ENCODE measurements at regions not wholly inside any gene's neighbourhood (a gene's known extent, or its start where the extent isn't known, plus 50 kb on each side); places are given as distances from the start of the nearest gene placed in this dataset.

DNA sequence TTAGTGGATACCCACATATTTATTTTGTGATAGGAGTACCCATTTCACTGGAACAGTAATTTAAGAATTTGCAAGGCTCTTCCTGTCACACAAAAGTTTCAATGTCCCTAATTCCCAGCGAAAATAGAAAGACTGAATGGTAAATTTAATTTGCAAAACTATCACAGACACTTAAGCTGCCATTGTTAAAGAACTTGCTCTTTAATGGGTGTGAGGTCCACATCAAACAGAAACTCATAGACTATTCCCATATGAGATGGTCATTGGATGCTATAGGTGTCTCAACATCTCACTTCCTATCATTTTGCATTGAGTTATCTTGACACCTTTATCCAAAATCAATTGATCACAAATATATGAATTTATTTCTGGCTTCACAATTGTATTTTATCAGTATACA, 415.9 kb downstream of the GPAM start:
- TF ChIP-seq, protein P1, sequence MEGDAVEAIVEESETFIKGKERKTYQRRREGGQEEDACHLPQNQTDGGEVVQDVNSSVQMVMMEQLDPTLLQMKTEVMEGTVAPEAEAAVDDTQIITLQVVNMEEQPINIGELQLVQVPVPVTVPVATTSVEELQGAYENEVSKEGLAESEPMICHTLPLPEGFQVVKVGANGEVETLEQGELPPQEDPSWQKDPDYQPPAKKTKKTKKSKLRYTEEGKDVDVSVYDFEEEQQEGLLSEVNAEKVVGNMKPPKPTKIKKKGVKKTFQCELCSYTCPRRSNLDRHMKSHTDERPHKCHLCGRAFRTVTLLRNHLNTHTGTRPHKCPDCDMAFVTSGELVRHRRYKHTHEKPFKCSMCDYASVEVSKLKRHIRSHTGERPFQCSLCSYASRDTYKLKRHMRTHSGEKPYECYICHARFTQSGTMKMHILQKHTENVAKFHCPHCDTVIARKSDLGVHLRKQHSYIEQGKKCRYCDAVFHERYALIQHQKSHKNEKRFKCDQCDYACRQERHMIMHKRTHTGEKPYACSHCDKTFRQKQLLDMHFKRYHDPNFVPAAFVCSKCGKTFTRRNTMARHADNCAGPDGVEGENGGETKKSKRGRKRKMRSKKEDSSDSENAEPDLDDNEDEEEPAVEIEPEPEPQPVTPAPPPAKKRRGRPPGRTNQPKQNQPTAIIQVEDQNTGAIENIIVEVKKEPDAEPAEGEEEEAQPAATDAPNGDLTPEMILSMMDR (IDR thresholded peaks at IDR 0.05), result no peak
- TF ChIP-seq ERG (CRISPR knock-in tag; IDR thresholded peaks at IDR 0.05) (no peak), CREM (CRISPR knock-in tag; IDR thresholded peaks at IDR 0.05) (no peak), NR2C2 (CRISPR knock-in tag; IDR thresholded peaks at IDR 0.05) (no peak), ARID4B (CRISPR knock-in tag; IDR thresholded peaks at IDR 0.05; ENCODE audit: borderline replicate concordance) (no peak), USF2 (CRISPR knock-in tag; IDR thresholded peaks at IDR 0.05) (no peak), CBFB (CRISPR knock-in tag; IDR thresholded peaks at IDR 0.05; ENCODE audit: low read depth) (no peak)
- TF ChIP-seq, protein P2, sequence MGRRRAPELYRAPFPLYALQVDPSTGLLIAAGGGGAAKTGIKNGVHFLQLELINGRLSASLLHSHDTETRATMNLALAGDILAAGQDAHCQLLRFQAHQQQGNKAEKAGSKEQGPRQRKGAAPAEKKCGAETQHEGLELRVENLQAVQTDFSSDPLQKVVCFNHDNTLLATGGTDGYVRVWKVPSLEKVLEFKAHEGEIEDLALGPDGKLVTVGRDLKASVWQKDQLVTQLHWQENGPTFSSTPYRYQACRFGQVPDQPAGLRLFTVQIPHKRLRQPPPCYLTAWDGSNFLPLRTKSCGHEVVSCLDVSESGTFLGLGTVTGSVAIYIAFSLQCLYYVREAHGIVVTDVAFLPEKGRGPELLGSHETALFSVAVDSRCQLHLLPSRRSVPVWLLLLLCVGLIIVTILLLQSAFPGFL (CRISPR knock-in tag; IDR thresholded peaks at IDR 0.05; ENCODE audit: borderline replicate concordance), result no peak
- TF ChIP-seq, protein P3, sequence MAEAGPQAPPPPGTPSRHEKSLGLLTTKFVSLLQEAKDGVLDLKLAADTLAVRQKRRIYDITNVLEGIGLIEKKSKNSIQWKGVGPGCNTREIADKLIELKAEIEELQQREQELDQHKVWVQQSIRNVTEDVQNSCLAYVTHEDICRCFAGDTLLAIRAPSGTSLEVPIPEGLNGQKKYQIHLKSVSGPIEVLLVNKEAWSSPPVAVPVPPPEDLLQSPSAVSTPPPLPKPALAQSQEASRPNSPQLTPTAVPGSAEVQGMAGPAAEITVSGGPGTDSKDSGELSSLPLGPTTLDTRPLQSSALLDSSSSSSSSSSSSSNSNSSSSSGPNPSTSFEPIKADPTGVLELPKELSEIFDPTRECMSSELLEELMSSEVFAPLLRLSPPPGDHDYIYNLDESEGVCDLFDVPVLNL (CRISPR knock-in tag; IDR thresholded peaks at IDR 0.05; ENCODE audit: borderline replicate concordance, low read depth), result no peak

All from WTC11 (cell line).